Heart right ventricle (tissue), 16 donors: ENCODE measurements at regions not wholly inside any gene's neighbourhood (a gene's known extent, or its start where the extent isn't known, plus 50 kb on each side); places are given as distances from the start of the nearest gene placed in this dataset.

Experiments used
- ATAC-seq, 8 donors: fragments of 200-7000 bp; cut with Tn5 transposase; one replicate each; pipeline ENCODE4 v1.9.1; 2020; ENCODE audit warnings: mild to moderate bottlenecking in 8 of 8, moderate library complexity in 8 of 8, moderate number of reproducible peaks in 1 of 8
- DNase-seq, 2 donors: peaks; one replicate each; pipeline ENCODE4 v3.0.0-alpha.2; 2020
- H3K27ac ChIP-seq, 10 donors: fragments of 200-600 bp; sonication (generic) in 2 of 10; one replicate each; pipeline versions ENCODE4 v1.5.0 to v1.8.0; 2020 to 2022; ENCODE audit warnings: mild to moderate bottlenecking in 3 of 10
- H3K27me3 ChIP-seq, 7 donors: fragments of 200-600 bp; one replicate each; pipeline ENCODE4 v1.8.0; 2021 to 2022; ENCODE audit warnings: mild to moderate bottlenecking in 2 of 7
- H3K36me3 ChIP-seq, 9 donors: fragments of 200-600 bp; sonication (generic) in 1 of 9; one replicate each; pipeline versions ENCODE4 v1.5.0 to v1.8.0; 2020 to 2022; ENCODE audit warnings: mild to moderate bottlenecking in 2 of 9
- H3K4me1 ChIP-seq, 9 donors: fragments of 200-600 bp; sonication (generic) in 1 of 9; one replicate each; pipeline versions ENCODE4 v1.5.0 to v1.8.0; 2020 to 2022; ENCODE audit warnings: mild to moderate bottlenecking in 4 of 9
- H3K4me3 ChIP-seq, 10 donors: fragments of 200-600 bp; sonication (generic) in 2 of 10; one replicate each; pipeline versions ENCODE4 v1.5.0 to v1.8.0; 2020 to 2022; ENCODE audit warnings: mild to moderate bottlenecking in 7 of 10, moderate library complexity in 2 of 10
- H3K9me3 ChIP-seq, 11 donors: fragments of 200-600 bp in 10 of 11; sonication (generic) in 2 of 11; one replicate each; pipeline versions ENCODE4 v1.5.0 to v1.8.0; 2013 to 2022; ENCODE audit warnings: mild to moderate bottlenecking in 2 of 11, control low read depth in 1 of 11, moderate library complexity in 1 of 11
- CTCF ChIP-seq, 9 donors: fragments of 200-600 bp; sonication (generic) in 2 of 9; IDR thresholded peaks; one replicate each; pipeline versions ENCODE4 v1.5.0 to v1.8.0; 2021 to 2022; ENCODE audit warnings: antibody characterized with exemption in 9 of 9, mild to moderate bottlenecking in 5 of 9, moderate library complexity in 1 of 9
- WGBS, 2 donors: extraction: QIAGEN DNeasy Blood & Tissue Kit; methylation state at CpG; one replicate each; pipeline ENCODE4 v1.1.7; 2013; ENCODE audit warnings: inconsistent platforms in 1 of 2; 5-methylcytosine and 5-hydroxymethylcytosine counted together
- intact Hi-C, 10 donors: fragments of 100-400 bp; cut with DNase I; formaldehyde crosslinking; loops; one replicate each; pipeline versions ENCODE4 v1.11.1 to v1.14.2; 2022
- donor health status: Arrhythmogenic right ventricular cardiomyopathy.
- donor health status: ischemic (EF 13 %, LVEDD 7.1; RV severe dilation, severe dysfunction).
- donor health status: healthy with polysubstance abuse.
- donor health status: DM: no; HTN: yes; CAD: no.
- donor health status: DM: no; HTN: no; CAD: no.
- donor health status: ischemic (EF 25% LVEDD 6.9; RV normal size, moderate dysfunction).
- donor health status: ischemic (EF 25% LVEDD 5.7; RV mildly dilated, moderate dysfunction).
- donor health status: healthy.
- donor health status: DM: yes; HTN: yes; CAD: no.
- donor health status: Ischemic cardiomyopathy.
- donor health status: ischemic (EF 35%, LVEDD 5.7; RV mildly dilated, moderate dysfunction).
- donor health status: nonischemic (EF 11% LVEDD 7.7; RV severe dilation, severe dysfunction).
- donor health status: DM: yes; HTN: yes; CAD: no.
- donor health status: PGD.
- donor health status: ischemic (EF 29% LVEDD 5.4; RV normal size, mild dysfunction).
- donor health status: nonischemic (EF 23%, LVEDD 6.1; RV moderate dilation, normal function).

GRCh38 chr16:60815033-60815432, 1221.2 kb downstream of the CDH8 start:
- Histone ChIP-seq H3K27me3 (no peaks in the 10 kb centered on the region), H3K27ac (peak overlapping the region; percentile 31 to 85 (median 63)), H3K4me1 (peaks cover 0 to 30% (median 0%) of the 10 kb centered on the region in 9 donors), H3K9me3 (no peaks in the 10 kb centered on the region), H3K36me3 (no peaks in the 10 kb centered on the region), H3K4me3 (no peak overlapping the region)
- ATAC-seq (peak; percentile 44 to 92 (median 75)), DNase-seq (no peak)
- no peak for TF ChIP-seq CTCF (IDR thresholded peaks at IDR 0.05)
- intact Hi-C loops: no loop called here
- WGBS, 2 donors: 35 to 38% methylated on average over 3 of the region's 3 CpGs

GRCh38 chr16:60811657-60812056, 1224.6 kb downstream of the CDH8 start:
- Histone ChIP-seq H3K9me3 (peaks cover 0 to 16% (median 0%) of the 10 kb centered on the region in 11 donors), H3K27ac (peak overlapping the region in 7 of 10 donors; percentile 4 to 69 (median 47)), H3K27me3 (no peaks in the 10 kb centered on the region), H3K4me1 (peaks cover 0 to 29% (median 0%) of the 10 kb centered on the region in 9 donors), H3K4me3 (no peak overlapping the region), H3K36me3 (no peaks in the 10 kb centered on the region)
- TF ChIP-seq CTCF (IDR thresholded peaks at IDR 0.05): no peak
- ATAC-seq: peak in 1 of 8 donors; percentile 40
- no peak for DNase-seq
- intact Hi-C loops: no loop called here

GRCh38 chr16:60811051-60811608, 1225.1 kb downstream of the CDH8 start:
- ATAC-seq (peak in 4 of 8 donors; percentile 45 to 84 (median 64)), DNase-seq (no peak)
- 32 to 33% methylated on average over 6 of the region's 6 CpGs for WGBS, 2 donors
- Histone ChIP-seq H3K4me3 (no peak overlapping the region), H3K4me1 (peaks cover 0 to 24% (median 0%) of the 10 kb centered on the region in 9 donors), H3K9me3 (peaks cover 0 to 21% (median 0%) of the 10 kb centered on the region in 11 donors), H3K27ac (peak overlapping the region in 7 of 10 donors; percentile 0 to 69 (median 40)), H3K36me3 (no peaks in the 10 kb centered on the region), H3K27me3 (no peaks in the 10 kb centered on the region)
- intact Hi-C loops: no loop called here
- TF ChIP-seq CTCF (IDR thresholded peaks at IDR 0.05): no peak

DNA sequence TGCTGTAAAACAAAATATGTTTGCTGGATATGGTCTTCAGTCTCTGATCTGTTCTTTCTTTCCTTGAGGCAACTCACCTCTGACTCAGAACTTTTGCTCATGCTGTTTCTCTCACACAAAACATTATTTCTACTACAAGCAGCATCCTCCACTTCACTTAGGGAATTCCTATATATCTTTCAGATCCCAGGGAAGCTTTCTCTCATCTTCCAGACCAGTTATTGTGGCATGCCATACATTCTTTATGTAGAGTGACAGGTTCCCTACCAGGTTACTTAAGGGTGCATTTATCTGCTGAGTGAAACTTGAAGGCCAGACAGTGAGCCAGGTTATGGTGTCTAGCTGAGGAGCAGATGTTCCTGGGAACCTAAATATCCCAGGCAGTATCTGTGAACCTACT, 1226.0 kb downstream of the CDH8 start:
- Histone ChIP-seq H3K4me1 (peaks cover 0 to 17% (median 0%) of the 10 kb centered on the region in 9 donors), H3K4me3 (no peak overlapping the region), H3K9me3 (peaks cover 0 to 30% (median 0%) of the 10 kb centered on the region in 11 donors), H3K27me3 (no peaks in the 10 kb centered on the region), H3K27ac (peak overlapping the region in 2 of 10 donors; percentile 56 to 63), H3K36me3 (no peaks in the 10 kb centered on the region)
- ATAC-seq: no peak
- intact Hi-C loops: no loop called here
- TF ChIP-seq CTCF (IDR thresholded peaks at IDR 0.05): no peak
- no peak for DNase-seq
